ENCODE measurements at regions not wholly inside any gene's neighbourhood (a gene's known extent, or its start where the extent isn't known, plus 50 kb on each side); places are given as distances from the start of the nearest gene placed in this dataset.

GRCh38 chr12:126163984-126164383, 1098.7 kb downstream of the AACS start:
- DNase-seq (ENCODE audit: low read depth, low spot score): no peak
- Histone ChIP-seq H3K9me1 (replicated peaks; ENCODE audit: control insufficient read depth, extremely low read depth, insufficient read depth, low read length) (no peaks in the 10 kb centered on the region), H3K4me1 (ENCODE audit: control insufficient read depth, extremely low read depth, insufficient read depth, low read length) (no peaks in the 10 kb centered on the region), H3K4me2 (ENCODE audit: insufficient read depth, low read length) (no peak overlapping the region), H3K4me3 (replicated peaks in 1 of 3; ENCODE audit: insufficient read depth in 1 of 3, low read depth in 1 of 3, low read length in 3 of 3) (no peak overlapping the region), H3K9me3 (replicated peaks; ENCODE audit: control insufficient read depth, insufficient read depth, low read length) (peaks cover 8% of the 10 kb centered on the region), H2AFZ (ENCODE audit: low read depth, low read length) (no peak overlapping the region), H3K9ac (replicated peaks; ENCODE audit: extremely low read depth, insufficient read depth, low read length) (no peak overlapping the region), H3K79me2 (ENCODE audit: control insufficient read depth, insufficient read depth, low read length) (no peaks in the 10 kb centered on the region), H4K20me1 (replicated peaks; ENCODE audit: control insufficient read depth, extremely low read depth, insufficient read depth, low read length) (no peaks in the 10 kb centered on the region), H3K27ac (ENCODE audit: insufficient read depth, low read depth, low read length) (no peak overlapping the region), H3K27me3 (ENCODE audit: control insufficient read depth in 2 of 2, insufficient read depth in 2 of 2, low read length in 2 of 2) (no peaks in the 10 kb centered on the region), H3K36me3 (ENCODE audit: control insufficient read depth in 2 of 2, extremely low read depth in 1 of 2, insufficient read depth in 2 of 2, low read length in 2 of 2) (no peaks in the 10 kb centered on the region)
- no peak for FAIRE-seq
- no peak for TF ChIP-seq JUN (IDR thresholded peaks at IDR 0.05; ENCODE audit: borderline replicate concordance, insufficient read depth, insufficient read length, low read depth)
- no peak for TF ChIP-seq MYC (IDR thresholded peaks at IDR 0.05; ENCODE audit: low read depth, low read length)
- TF ChIP-seq FOS (IDR thresholded peaks at IDR 0.05; ENCODE audit: borderline replicate concordance, insufficient read depth, low read length): no peak
- TF ChIP-seq POLR2AphosphoS5 (IDR thresholded peaks at IDR 0.05; ENCODE audit: insufficient read depth, low read depth, low read length): no peak
- no peak for TF ChIP-seq GATA2 (IDR thresholded peaks at IDR 0.05; ENCODE audit: insufficient read depth, insufficient read length, low read depth, low read length)
- TF ChIP-seq, protein P1, sequence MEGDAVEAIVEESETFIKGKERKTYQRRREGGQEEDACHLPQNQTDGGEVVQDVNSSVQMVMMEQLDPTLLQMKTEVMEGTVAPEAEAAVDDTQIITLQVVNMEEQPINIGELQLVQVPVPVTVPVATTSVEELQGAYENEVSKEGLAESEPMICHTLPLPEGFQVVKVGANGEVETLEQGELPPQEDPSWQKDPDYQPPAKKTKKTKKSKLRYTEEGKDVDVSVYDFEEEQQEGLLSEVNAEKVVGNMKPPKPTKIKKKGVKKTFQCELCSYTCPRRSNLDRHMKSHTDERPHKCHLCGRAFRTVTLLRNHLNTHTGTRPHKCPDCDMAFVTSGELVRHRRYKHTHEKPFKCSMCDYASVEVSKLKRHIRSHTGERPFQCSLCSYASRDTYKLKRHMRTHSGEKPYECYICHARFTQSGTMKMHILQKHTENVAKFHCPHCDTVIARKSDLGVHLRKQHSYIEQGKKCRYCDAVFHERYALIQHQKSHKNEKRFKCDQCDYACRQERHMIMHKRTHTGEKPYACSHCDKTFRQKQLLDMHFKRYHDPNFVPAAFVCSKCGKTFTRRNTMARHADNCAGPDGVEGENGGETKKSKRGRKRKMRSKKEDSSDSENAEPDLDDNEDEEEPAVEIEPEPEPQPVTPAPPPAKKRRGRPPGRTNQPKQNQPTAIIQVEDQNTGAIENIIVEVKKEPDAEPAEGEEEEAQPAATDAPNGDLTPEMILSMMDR (IDR thresholded peaks at IDR 0.05; ENCODE audit: extremely low read depth in 1 of 2, insufficient read depth in 1 of 2, low read depth in 1 of 2, low read length in 2 of 2): no peak
- TF ChIP-seq, protein P2, sequence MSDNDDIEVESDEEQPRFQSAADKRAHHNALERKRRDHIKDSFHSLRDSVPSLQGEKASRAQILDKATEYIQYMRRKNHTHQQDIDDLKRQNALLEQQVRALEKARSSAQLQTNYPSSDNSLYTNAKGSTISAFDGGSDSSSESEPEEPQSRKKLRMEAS (IDR thresholded peaks at IDR 0.05; ENCODE audit: insufficient read depth, insufficient read length): no peak
- no peak for TF ChIP-seq POLR2A (IDR thresholded peaks at IDR 0.05; ENCODE audit: low read depth, low read length)
- TF ChIP-seq EZH2 (IDR thresholded peaks at IDR 0.05; ENCODE audit: borderline replicate concordance, low read depth, low read length, severe bottlenecking): no peak
- ChIA-PET POLR2A (no interaction called here), CTCF (no interaction called here)
- no TSS peak for BruUV-seq (replicated peaks)
- intact Hi-C loops (cut with micrococcal nuclease): no loop called here
- dilution Hi-C loops (cut with MboI; ENCODE audit: extremely low pct_ligation_motif_present, low sequenced_read_pairs): no loop called here

Measured in endothelial cell of umbilical vein (primary cell).